Left ventricle myocardium inferior (tissue), 1 donor: ENCODE measurements at regions not wholly inside any gene's neighbourhood (a gene's known extent, or its start where the extent isn't known, plus 50 kb on each side); places are given as distances from the start of the nearest gene placed in this dataset.

ENCODE experiments used
- DNase-seq: peaks from one replicate; pipeline ENCODE4 v3.0.0-alpha.2; 2020
- H3K27ac ChIP-seq: fragments of 200-600 bp; replicated peaks from 2 replicates; pipeline ENCODE4 v1.8.0; 2021
- H3K27me3 ChIP-seq: fragments of 200-600 bp; 2 replicates; pipeline ENCODE4 v1.8.0; 2021; ENCODE audit warnings: low read depth
- H3K36me3 ChIP-seq: fragments of 200-600 bp; 2 replicates; pipeline ENCODE4 v1.8.0; 2021
- H3K4me1 ChIP-seq: fragments of 200-600 bp; 2 replicates; pipeline ENCODE4 v1.8.0; 2021
- H3K4me3 ChIP-seq: fragments of 200-600 bp; 2 replicates; pipeline ENCODE4 v1.8.0; 2021; ENCODE audit warnings: mild to moderate bottlenecking, moderate library complexity
- H3K9me3 ChIP-seq: fragments of 200-600 bp; replicated peaks from 2 replicates; pipeline ENCODE4 v1.8.0; 2021
- CTCF ChIP-seq: fragments of 200-600 bp; IDR thresholded peaks from 2 replicates; pipeline ENCODE4 v1.8.0; 2021; ENCODE audit warnings: antibody characterized with exemption, mild to moderate bottlenecking, borderline replicate concordance
- intact Hi-C: fragments of 100-400 bp; cut with micrococcal nuclease; formaldehyde crosslinking; loops from one replicate; pipeline ENCODE4 v1.11.0; 2022
- donor health status: DM: no; HTN: yes; CAD: no; lungs with severe emphysema.

DNA sequence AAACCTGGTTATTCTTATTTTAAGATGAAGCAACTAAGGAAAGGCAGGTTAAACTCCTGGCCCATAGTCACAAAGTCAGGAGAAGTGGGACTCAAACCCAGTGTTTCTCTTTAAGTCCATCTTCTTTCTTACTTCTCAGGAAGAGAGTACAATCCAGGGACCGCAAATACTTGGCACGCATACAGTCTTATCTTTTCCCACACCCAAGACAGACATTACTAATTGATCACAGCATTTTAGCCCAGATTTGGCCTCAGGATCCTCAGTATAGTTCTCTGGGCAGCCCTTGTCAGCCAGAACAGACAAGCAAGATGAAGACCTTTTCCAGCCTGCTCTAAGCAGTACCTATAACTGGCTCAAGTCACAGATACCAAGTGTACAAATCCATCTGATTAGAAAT, 125.5 kb upstream of the RAI14 start:
- Histone ChIP-seq H3K4me3 (no peak overlapping the region), H3K27ac (no peak overlapping the region), H3K36me3 (no peaks in the 10 kb centered on the region), H3K9me3 (no peaks in the 10 kb centered on the region), H3K4me1 (no peaks in the 10 kb centered on the region), H3K27me3 (no peaks in the 10 kb centered on the region)
- no peak for DNase-seq
- intact Hi-C loops: no loop called here
- no peak for TF ChIP-seq CTCF

- H3K27me3 ChIP-seq: no peaks in the 10 kb centered on the region
- no peak for TF ChIP-seq CTCF
- no peak overlapping the region for H3K4me3 ChIP-seq
- intact Hi-C loops: no loop called here
- H3K27ac ChIP-seq: no peak overlapping the region
- H3K36me3 ChIP-seq: no peaks in the 10 kb centered on the region
- no peak for DNase-seq
- no peaks in the 10 kb centered on the region for H3K4me1 ChIP-seq
- H3K9me3 ChIP-seq: no peaks in the 10 kb centered on the region
These were observed 124.3 kb upstream of the RAI14 start for GRCh38 chr5:34531751-34532360.

GRCh38 chr5:34533582-34534522, 122.3 kb upstream of the RAI14 start:
- Histone ChIP-seq H3K9me3 (no peaks in the 10 kb centered on the region), H3K4me1 (no peaks in the 10 kb centered on the region), H3K27ac (no peak overlapping the region), H3K27me3 (no peaks in the 10 kb centered on the region), H3K36me3 (no peaks in the 10 kb centered on the region), H3K4me3 (no peak overlapping the region)
- no peak for DNase-seq
- intact Hi-C loops: no loop called here
- no peak for TF ChIP-seq CTCF

DNA sequence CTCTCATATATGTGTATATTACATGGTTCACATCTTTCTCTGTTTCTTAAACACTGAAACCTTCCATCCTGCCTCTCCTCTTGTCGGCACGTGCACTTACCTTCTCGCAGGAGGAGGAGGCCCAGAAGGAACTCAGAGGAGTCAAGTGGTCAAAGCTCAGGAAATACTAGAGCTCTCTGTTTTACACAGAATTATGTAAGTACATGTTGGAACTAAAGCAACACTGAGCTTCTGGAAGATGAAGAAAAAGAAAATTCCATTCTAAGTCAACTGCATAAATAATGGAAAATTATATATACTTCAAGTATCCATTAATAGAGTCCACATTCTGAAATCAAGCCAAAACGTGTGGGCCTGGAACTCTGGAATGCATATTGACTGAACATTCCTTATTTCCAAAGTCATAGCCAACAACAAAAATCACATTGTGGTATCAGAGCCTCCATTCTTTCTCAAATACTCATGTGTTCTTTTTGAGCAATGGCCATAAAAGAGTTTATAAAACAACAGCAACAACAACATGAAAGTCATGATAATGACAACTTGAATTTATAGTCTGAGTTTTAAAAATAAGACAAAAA, 121.5 kb upstream of the RAI14 start:
- Histone ChIP-seq H3K4me1 (no peaks in the 10 kb centered on the region), H3K27ac (no peak overlapping the region), H3K36me3 (no peaks in the 10 kb centered on the region), H3K27me3 (peaks cover 5% of the 10 kb centered on the region), H3K4me3 (no peak overlapping the region), H3K9me3 (no peaks in the 10 kb centered on the region)
- TF ChIP-seq CTCF: no peak
- no peak for DNase-seq
- intact Hi-C loops: no loop called here

DNA sequence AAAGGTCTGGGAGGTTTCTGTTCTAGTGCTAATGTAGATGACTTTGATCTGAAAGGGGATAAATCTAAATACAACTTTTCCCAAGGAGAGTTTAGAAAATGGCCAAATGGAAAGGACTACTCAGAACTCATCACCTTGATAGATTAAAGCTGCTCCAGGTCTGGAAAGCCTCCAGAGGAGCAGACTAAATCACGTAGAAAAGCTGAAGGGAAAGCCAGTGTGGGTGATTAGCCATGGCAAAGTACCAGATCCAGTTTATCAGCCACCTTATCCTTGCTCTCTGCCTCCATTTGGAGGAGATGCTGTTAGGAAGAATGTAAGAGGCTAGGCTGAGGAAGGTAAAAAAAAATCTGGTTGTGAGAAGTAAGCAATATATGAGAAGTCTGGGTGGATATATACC, 120.7 kb upstream of the RAI14 start:
- intact Hi-C loops: no loop called here
- Histone ChIP-seq H3K27ac (no peak overlapping the region), H3K9me3 (no peaks in the 10 kb centered on the region)

More for the DNA sequence above, 120.7 kb upstream of the RAI14 start:
- H3K4me1 ChIP-seq: no peaks in the 10 kb centered on the region
- no peak for TF ChIP-seq CTCF
- DNase-seq: no peak
- H3K4me3 ChIP-seq: no peak overlapping the region
- H3K36me3 ChIP-seq: no peaks in the 10 kb centered on the region
- peaks cover 9% of the 10 kb centered on the region for H3K27me3 ChIP-seq
